Upper lobe of left lung (tissue), 4 donors: ENCODE measurements at regions not wholly inside any gene's neighbourhood (a gene's known extent, or its start where the extent isn't known, plus 50 kb on each side); places are given as distances from the start of the nearest gene placed in this dataset.
"Not testable (repeated sequence)": the region's sequence is repeated elsewhere in the genome, so short reads cannot be mapped to it uniquely, and the experiment has no call there.

Experiments used
- CTCF ChIP-seq, 6 experiments: fragments of 450-650 bp in 4 of 6; fragments of 200-600 bp in 2 of 6; sonication (generic) in 2 of 6; IDR thresholded peaks; one replicate each; pipeline ENCODE4 v1.5.1; 2016 to 2019; ENCODE audit warnings: antibody characterized with exemption in 6 of 6
- POLR2A ChIP-seq, 4 donors: fragments of 450-650 bp; IDR thresholded peaks; one replicate each; pipeline ENCODE4 v1.5.1; 2016 to 2017; ENCODE audit warnings: antibody characterized with exemption in 4 of 4, mild to moderate bottlenecking in 2 of 4
- POLR2AphosphoS5 ChIP-seq, 2 donors: sonication (generic); formaldehyde crosslinking; IDR thresholded peaks; one replicate each; pipeline ENCODE4 v1.5.1; 2017; ENCODE audit warnings: antibody characterized with exemption in 2 of 2

- not testable (repeated sequence) for TF ChIP-seq CTCF, POLR2A, POLR2AphosphoS5 (IDR thresholded peaks at IDR 0.05)
Observed at GRCh38 chr2:190140474-190140873, 77.9 kb upstream of the MSTN start.
